ENCODE measurements at regions not wholly inside any gene's neighbourhood (a gene's known extent, or its start where the extent isn't known, plus 50 kb on each side); places are given as distances from the start of the nearest gene placed in this dataset.
"Not testable (repeated sequence)": the region's sequence is repeated elsewhere in the genome, so short reads cannot be mapped to it uniquely, and the experiment has no call there.

DNA sequence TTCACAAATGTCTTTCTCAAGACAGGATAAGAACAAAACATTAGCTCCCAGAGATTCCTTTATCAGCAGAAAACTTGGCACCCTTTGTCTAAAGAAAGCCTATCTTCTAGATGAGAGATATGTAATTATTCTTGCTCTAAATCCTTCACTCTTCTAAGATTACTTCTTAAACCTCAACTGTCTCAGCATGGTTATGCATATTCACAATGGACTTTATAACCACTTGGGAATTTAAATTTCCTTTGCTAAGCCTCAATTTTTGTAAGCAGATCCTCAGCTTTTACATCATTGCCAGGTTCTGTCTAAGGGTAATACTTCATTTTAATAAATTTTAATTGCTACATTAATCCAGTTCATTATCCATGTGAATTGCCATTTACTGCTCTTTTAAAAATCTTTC lies 433.6 kb upstream of the DDI1 start:
- Mint-ChIP-seq H3K4me3 (no peak overlapping the region), H3K27ac (no peak overlapping the region), H3K36me3 (no peaks in the 10 kb centered on the region), H3K9me3 (no peaks in the 10 kb centered on the region), H3K4me1 (no peaks in the 10 kb centered on the region)
- no peak for DNase-seq (ENCODE audit: low spot score in 2 of 2)
- no peak for ATAC-seq

DNA sequence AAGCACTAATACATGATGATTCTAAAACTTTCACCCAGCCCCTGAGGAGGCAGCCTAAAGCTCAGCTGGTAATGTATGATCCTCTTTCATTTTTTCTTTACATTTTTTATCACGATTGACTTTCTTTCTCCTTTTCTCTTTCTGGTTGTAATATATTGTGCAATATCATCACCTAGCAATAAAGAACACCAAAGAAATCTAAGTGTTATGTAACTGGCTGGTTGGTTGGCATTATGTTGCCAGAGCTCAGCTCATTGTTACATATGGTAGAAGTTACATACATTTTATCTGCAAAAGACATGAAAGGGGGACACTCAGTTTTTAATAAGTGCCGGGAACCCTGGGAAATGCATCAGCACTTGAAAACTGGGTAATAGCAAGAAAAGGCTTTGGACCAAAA lies 432.1 kb upstream of the DDI1 start:
- no peaks in the 10 kb centered on the region for H3K4me1 Mint-ChIP-seq
- H3K9me3 Mint-ChIP-seq, result no peaks in the 10 kb centered on the region
- ATAC-seq, result no peak
- H3K36me3 Mint-ChIP-seq, result no peaks in the 10 kb centered on the region
- H3K27ac Mint-ChIP-seq, result no peak overlapping the region
- DNase-seq (ENCODE audit: low spot score in 2 of 2), result no peak
- no peak overlapping the region for H3K4me3 Mint-ChIP-seq

DNA sequence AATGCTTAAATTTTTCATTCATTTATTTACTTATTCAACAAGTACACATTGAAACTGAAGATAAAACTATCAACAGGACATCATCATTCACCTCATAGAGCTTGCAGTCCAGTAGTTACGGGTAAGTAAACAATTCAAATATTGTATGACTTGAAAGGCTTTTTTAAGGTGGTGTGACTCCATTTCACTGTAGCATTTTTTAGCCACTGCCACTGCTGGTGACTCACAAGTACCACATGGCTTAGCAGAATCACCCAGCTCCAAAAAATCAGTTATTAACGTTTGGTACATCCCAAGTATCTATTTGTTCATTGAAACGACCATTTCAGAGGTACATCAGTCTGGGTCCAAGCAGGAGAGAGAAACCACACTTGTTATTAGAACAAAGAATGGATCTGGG lies 427.9 kb upstream of the DDI1 start:
- no peak overlapping the region for H3K27ac Mint-ChIP-seq
- H3K9me3 Mint-ChIP-seq, result no peaks in the 10 kb centered on the region
- DNase-seq (ENCODE audit: low spot score in 2 of 2) (no peak), ATAC-seq (no peak)
- no peaks in the 10 kb centered on the region for H3K4me1 Mint-ChIP-seq
- no peaks in the 10 kb centered on the region for H3K36me3 Mint-ChIP-seq
- no peak overlapping the region for H3K4me3 Mint-ChIP-seq

DNA sequence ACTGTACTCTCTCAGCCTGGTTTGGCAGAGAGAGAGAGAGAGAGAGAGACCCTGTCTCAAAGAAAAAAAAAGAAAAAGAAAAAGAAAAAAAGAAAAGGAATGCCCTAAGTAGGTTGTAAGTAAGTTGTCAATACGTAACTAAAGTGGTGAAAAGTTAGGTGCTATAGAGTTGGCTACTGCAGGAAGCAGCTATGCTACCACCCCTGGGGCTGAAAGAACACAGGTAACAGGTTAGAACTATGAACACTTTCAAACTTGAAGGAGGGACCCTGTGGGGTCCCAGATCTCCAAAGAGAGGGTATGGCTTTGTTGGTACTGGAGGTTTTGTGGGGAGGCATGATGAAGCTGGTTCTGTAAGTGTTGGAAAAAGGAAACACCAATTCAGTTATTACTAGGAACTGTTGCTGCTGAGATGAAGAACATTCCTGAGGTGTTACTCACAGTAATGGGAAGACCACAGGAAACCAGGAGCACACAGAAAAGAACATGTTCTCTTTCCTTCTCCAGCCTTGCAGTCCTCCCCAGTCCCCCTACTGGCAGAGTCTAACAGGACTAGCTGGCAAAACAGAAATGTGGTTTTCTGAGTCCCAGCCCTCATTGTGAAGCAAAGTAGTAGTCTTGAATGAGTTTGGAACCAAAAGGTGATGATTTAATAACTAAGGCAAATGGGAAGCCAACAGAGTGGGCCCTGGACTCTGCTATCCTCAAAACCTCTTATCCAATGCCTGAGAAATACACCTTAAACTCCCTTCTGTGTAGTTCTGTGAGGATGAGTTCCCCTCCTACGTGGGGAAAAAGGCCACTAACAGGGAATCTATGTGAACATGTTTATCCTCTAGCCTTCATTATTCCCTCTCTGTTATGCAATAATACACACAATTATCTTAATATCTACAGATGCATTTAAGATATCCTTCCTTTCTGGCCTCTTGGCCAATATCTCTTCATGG lies 427.0 kb upstream of the DDI1 start:
- no peak for DNase-seq (ENCODE audit: low spot score in 2 of 2)
- no peaks in the 10 kb centered on the region for H3K36me3 Mint-ChIP-seq
- no peak overlapping the region for H3K27ac Mint-ChIP-seq
- H3K4me1 Mint-ChIP-seq, result no peaks in the 10 kb centered on the region
- no peak for ATAC-seq
- H3K9me3 Mint-ChIP-seq, result no peaks in the 10 kb centered on the region
- no peak overlapping the region for H3K4me3 Mint-ChIP-seq

DNA sequence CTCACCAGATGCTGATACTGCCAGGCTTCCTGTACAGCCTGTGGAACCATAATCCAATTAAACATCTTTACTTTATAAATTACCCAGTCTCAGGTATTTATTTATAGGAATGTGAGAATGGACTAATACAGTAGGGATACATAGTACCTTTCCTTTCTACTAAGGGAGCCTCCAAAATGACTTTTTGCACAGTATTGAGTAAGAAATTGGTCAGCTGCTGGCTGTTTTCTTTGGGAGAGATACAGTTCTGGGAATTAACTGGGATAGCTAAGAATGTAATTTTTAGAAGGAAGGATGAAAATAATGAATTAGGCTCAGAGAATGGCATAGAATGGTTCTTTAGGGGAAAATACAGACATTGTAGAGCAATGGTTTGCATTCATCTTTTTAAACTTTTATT lies 426.0 kb upstream of the DDI1 start:
- no peaks in the 10 kb centered on the region for H3K4me1 Mint-ChIP-seq
- ATAC-seq, result no peak
- DNase-seq (ENCODE audit: low spot score in 2 of 2), result no peak
- H3K9me3 Mint-ChIP-seq, result no peaks in the 10 kb centered on the region
- no peak overlapping the region for H3K4me3 Mint-ChIP-seq
- no peak overlapping the region for H3K27ac Mint-ChIP-seq
- no peaks in the 10 kb centered on the region for H3K36me3 Mint-ChIP-seq

DNA sequence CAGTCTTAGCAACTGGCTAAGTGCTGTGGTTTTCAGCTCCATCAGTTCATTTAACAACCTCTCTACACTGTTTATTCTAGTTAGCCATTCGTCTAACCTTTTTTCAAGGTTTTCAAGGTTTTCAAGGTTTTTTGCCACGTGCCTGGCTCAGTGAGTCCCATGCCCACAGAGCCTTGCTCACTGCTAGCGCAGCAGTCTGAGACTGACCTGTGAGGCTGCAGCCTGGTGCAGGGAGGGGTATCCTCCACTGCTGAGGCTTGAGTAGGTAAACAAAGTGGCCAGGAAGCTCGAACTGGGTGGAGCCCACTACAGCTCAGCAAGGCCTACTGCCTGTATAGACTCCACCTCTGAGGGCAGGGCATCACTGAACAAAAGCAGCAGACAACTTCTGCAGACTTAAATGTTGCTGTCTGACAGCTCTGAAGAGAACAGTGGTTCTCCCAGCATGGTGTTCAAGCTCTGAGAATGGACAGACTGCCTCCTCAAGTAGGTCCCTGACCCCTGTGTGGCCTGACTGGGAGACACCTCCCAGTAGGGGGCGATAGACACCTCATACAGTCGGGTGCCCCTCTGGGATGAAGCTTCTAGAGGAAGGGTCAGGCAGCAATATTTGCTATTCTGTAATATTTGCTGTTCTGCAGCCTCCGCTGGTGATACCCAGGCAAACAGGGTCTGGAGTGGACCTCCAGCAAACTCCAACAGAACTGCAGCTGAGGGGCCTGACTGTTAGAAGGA lies 424.7 kb upstream of the DDI1 start:
- not testable (repeated sequence) for H3K27ac Mint-ChIP-seq; DNase-seq (ENCODE audit: low spot score in 2 of 2); H3K36me3 Mint-ChIP-seq; ATAC-seq; H3K4me1 Mint-ChIP-seq; H3K9me3 Mint-ChIP-seq; H3K4me3 Mint-ChIP-seq

DNA sequence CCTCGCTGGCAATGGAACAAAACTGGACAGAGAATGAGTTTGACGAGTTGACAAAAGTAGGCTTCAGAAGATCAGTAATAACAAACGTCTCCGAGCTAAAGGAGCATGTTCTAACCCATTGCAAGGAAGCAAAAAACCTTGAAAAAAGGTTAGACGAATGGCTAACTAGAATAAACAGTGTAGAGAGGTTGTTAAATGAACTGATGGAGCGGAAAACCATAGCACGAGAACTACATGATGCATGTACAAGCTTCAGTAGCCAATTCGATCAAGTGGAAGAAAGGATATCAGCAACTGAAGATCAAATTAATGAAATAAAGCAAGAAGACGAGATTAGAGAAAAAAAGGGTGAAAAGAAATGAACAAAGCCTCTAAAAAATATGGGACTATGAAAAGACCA lies 424.0 kb upstream of the DDI1 start:
- H3K36me3 Mint-ChIP-seq; H3K27ac Mint-ChIP-seq; ATAC-seq; H3K4me3 Mint-ChIP-seq; DNase-seq (ENCODE audit: low spot score in 2 of 2); H3K4me1 Mint-ChIP-seq; H3K9me3 Mint-ChIP-seq: not testable (repeated sequence)

DNA sequence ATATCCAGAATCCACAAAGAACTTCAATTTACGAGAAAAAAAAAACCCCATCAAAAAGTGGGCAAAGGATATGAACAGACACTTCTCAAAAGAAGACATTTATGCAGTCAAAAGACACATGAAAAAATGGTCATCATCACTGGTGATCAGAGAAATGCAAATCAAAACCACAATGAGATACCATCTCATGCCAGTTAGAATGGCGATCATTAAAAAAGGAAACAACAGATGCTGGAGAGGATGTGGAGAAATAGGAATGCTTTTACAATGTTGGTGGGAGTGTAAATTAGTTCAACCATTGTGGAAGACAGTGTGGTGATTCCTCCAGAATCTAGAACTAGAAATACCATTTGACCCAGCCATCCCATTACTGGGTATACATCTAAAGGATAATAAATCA lies 419.9 kb upstream of the DDI1 start:
- not testable (repeated sequence) for H3K4me1 Mint-ChIP-seq; H3K27ac Mint-ChIP-seq; H3K9me3 Mint-ChIP-seq; H3K4me3 Mint-ChIP-seq; ATAC-seq; H3K36me3 Mint-ChIP-seq; DNase-seq (ENCODE audit: low spot score in 2 of 2)

DNA sequence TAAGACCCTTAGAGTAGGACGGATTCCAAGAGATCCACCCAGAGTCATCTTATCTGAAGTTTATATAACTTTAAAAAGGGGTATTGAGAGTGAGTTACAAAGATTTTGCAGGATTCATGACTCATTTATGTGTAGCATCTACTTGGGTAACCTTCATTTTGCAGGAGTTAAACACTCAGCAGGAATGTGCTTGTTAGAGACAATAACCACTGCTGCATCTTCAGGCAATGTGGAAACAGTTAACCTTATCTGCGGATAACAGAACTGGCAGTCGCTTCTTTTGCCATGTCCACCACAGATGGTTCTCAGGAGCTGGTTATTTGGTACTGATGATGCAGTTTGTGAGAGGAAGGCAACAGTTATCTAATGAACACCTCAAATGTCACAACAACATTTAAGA lies 417.9 kb upstream of the DDI1 start:
- ATAC-seq, result no peak
- Mint-ChIP-seq H3K27ac (no peak overlapping the region), H3K4me3 (no peak overlapping the region), H3K4me1 (no peaks in the 10 kb centered on the region), H3K36me3 (peaks cover 6% of the 10 kb centered on the region), H3K9me3 (no peaks in the 10 kb centered on the region)
- DNase-seq (ENCODE audit: low spot score in 2 of 2), result no peak

DNA sequence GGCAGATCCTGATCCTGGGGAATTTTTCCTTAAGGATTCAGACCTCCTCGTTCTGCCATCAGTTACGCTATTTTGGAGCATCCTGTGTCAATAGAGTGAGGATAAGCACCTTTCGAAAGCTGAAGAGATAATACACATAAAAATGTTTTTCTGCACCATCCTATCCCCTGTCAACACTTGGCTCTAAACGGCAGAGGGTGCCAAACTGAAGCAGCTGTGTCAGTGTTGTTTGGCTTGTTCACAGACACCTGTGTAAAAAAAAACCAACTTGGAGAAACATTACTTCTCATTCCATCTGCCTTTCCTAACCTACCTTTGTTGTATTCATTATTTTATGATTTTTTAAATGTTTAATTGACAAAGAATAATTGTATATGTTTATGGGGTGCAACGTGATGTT lies 417.0 kb upstream of the DDI1 start:
- ATAC-seq (no peak), DNase-seq (ENCODE audit: low spot score in 2 of 2) (no peak)
- no peak overlapping the region for H3K27ac Mint-ChIP-seq
- H3K36me3 Mint-ChIP-seq, result peaks cover 6% of the 10 kb centered on the region
- no peak overlapping the region for H3K4me3 Mint-ChIP-seq
- no peaks in the 10 kb centered on the region for H3K9me3 Mint-ChIP-seq
- H3K4me1 Mint-ChIP-seq, result no peaks in the 10 kb centered on the region

DNA sequence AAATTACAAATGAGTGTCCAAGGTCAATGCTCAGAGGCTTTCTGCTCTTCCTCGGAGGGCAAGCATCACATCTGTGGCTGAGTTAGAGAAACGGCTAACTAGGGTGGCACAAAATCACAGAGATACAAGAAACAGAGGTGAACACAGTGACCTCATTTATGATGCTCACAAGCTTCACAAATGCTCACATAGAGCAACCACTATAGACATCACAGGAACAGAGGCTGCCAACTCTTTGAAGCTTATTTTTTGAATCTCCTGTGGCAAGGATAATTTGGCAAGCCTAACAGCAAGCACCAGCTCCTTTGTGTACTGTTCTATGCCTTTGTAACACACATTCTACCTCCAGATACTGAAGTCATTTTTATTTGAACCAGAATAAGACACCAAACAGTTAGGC lies 416.5 kb upstream of the DDI1 start:
- Mint-ChIP-seq H3K36me3 (peaks cover 6% of the 10 kb centered on the region), H3K9me3 (no peaks in the 10 kb centered on the region), H3K27ac (no peak overlapping the region), H3K4me3 (no peak overlapping the region), H3K4me1 (no peaks in the 10 kb centered on the region)
- no peak for DNase-seq (ENCODE audit: low spot score in 2 of 2)
- no peak for ATAC-seq

DNA sequence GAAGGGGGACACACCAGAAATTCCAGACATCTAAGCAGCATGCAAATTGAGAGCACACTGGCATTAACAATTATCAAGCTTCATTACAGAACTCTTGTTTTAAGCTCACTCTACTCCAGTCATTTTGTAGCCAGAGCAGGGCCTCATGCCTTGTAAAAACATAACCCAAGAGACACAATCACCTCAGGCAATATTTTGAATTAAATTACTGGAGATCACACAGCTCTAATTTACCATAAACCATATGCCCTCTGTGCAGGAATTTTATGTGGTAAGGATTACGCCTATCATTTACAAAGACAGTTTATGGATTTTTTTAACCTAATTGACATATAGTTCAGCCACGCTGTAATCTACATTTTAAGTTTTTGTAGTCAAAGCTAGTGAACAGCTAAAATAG lies 414.1 kb upstream of the DDI1 start:
- ATAC-seq (no peak), DNase-seq (ENCODE audit: low spot score in 2 of 2) (no peak)
- H3K9me3 Mint-ChIP-seq, result no peaks in the 10 kb centered on the region
- H3K4me1 Mint-ChIP-seq, result no peaks in the 10 kb centered on the region
- no peak overlapping the region for H3K27ac Mint-ChIP-seq
- no peaks in the 10 kb centered on the region for H3K36me3 Mint-ChIP-seq
- H3K4me3 Mint-ChIP-seq, result no peak overlapping the region

DNA sequence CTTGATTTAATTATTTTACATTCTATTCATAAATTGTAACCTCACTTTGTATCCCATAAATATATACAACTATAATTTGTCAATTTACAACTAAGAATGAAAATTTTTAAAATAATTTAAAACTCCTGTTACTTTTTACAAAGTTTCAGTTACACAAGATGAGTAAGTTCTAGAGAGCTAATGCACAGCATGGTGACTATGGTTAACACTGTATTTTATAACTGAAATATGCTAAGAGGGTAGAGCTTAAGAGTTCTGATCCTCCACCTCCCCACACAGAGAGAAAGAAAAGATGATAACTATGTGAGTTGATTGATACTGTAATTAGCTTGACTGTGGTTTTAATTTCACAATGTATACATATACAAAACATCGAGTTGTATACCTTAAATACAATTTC lies 412.5 kb upstream of the DDI1 start:
- Mint-ChIP-seq H3K4me1 (no peaks in the 10 kb centered on the region), H3K9me3 (no peaks in the 10 kb centered on the region), H3K4me3 (no peak overlapping the region), H3K27ac (no peak overlapping the region), H3K36me3 (no peaks in the 10 kb centered on the region)
- no peak for ATAC-seq
- no peak for DNase-seq (ENCODE audit: low spot score in 2 of 2)

DNA sequence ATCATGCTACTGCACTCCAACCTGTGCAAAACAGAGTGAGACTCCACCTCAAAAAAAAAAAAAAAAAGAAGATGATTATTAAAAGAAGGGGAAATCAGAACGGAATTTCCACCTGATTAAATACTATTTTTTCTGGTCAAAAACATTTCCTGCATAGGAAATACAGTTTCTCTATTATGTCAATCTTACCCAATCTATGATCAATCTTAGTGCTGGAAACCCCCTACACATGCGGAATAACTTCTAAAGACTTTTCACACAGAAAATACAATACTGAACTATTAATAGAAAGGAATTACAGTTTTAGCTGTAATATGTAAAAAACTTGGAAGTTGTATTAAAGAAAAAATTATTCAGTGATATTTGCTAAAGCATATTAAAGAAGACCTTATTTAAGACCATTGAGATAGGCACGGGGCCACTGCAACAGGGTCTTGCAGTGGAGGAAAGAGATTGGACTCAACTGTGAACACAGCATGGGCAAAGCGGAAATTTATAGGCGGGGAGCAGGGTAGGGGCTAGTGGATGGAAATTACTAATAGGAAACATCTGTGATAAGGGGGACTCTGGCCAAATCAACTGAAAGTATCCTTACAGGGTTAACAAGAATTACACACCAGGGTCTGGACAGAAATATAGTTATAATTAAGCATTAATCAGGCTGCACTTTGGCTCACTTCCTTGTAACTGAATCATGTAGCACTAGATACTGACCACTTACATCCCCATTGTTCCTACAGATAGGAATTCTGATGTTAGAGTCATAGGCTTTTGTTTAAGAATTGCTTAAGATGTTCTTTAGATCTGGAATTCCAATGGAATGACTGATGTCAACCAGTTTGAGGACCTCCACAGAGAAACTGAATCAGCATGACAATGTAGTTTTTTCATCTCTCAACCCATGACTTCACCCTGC lies 411.5 kb upstream of the DDI1 start:
- Mint-ChIP-seq H3K36me3 (no peaks in the 10 kb centered on the region), H3K27ac (no peak overlapping the region), H3K4me3 (no peak overlapping the region), H3K4me1 (no peaks in the 10 kb centered on the region), H3K9me3 (no peaks in the 10 kb centered on the region)
- DNase-seq (ENCODE audit: low spot score in 2 of 2), result no peak
- ATAC-seq, result no peak

DNA sequence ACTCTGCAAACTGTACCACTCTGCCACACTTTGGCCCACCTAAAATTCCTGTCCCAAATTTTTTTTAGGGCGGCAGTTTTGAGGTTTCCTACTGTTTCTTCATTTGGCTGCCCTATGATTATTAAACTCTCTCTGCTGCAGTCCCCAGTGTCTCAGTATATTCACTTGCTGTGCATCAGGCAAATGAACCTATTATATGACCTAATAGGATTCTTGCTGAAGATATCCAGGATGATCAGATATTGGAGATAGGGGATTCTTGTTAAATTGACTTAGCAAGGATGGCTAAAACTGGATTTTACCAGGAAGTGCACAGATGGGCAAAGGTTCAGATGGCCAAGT lies 410.8 kb upstream of the DDI1 start:
- no peak overlapping the region for H3K27ac Mint-ChIP-seq
- no peak for ATAC-seq
- H3K36me3 Mint-ChIP-seq, result no peaks in the 10 kb centered on the region
- no peak for DNase-seq (ENCODE audit: low spot score in 2 of 2)
- H3K4me3 Mint-ChIP-seq, result no peak overlapping the region
- no peaks in the 10 kb centered on the region for H3K4me1 Mint-ChIP-seq
- no peaks in the 10 kb centered on the region for H3K9me3 Mint-ChIP-seq
